IPS DF 6.9 (cell line): ENCODE measurements at regions not wholly inside any gene's neighbourhood (a gene's known extent, or its start where the extent isn't known, plus 50 kb on each side); places are given as distances from the start of the nearest gene placed in this dataset.

Experiments used
- DNase-seq: peaks from one replicate; pipeline ENCODE4 v3.0.0-alpha.2; 2013; ENCODE audit warnings: low read depth, low spot score
- H3K27ac ChIP-seq: one replicate; pipeline ENCODE4 v1.5.1; 2013; ENCODE audit warnings: low read length, control low read depth
- H3K27me3 ChIP-seq: 2 replicates; pipeline ENCODE4 v1.6.1; 2013; ENCODE audit warnings: mild to moderate bottlenecking, low read length; ENCODE audit not compliant: control insufficient read depth, insufficient read depth
- H3K36me3 ChIP-seq: 2 replicates; pipeline ENCODE4 v1.6.1; 2013; ENCODE audit warnings: low read length; ENCODE audit not compliant: control insufficient read depth, insufficient read depth
- H3K4me1 ChIP-seq: 2 replicates; pipeline ENCODE4 v1.6.1; 2013; ENCODE audit warnings: low read length; ENCODE audit not compliant: control insufficient read depth, insufficient read depth
- H3K4me3 ChIP-seq: 2 replicates; pipeline ENCODE4 v1.5.1; 2013; ENCODE audit warnings: mild to moderate bottlenecking, low read length
- H3K9me3 ChIP-seq: 2 replicates; pipeline ENCODE4 v1.6.1; 2013; ENCODE audit warnings: low read length, inconsistent platforms; ENCODE audit not compliant: control insufficient read depth, insufficient read depth
- WGBS: extraction: QIAGEN DNeasy Blood & Tissue Kit; methylation state at CpG from one replicate; pipeline ENCODE4 v1.1.7; 2013; ENCODE audit warnings: mixed read lengths, missing lambda C conversion rate; ENCODE audit not compliant: insufficient read length, insufficient coverage; 5-methylcytosine and 5-hydroxymethylcytosine counted together

DNA sequence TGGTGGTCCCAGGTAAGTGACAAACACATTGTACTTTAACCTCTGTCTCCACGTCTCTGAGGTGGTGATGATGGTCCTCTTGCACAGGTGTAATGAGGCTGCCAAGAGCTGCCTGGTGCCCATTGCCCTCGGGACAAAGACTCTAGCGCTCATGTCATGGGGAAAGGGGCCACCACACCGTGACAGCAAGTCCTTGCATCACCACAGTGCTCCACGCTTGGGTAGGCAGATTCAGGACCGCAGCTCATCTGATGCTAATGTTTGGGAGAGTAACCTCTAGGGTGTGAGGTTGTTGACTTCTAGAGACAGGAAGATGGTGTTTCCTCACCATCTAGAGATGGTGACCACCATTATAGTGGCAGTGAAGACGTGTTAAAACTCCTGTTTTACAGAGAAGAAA lies 395.6 kb downstream of the ADRA2A start:
- no peak overlapping the region for H3K4me3 ChIP-seq
- no CpG with 5 or more reads among the region's 7 CpGs for WGBS
- H3K4me1 ChIP-seq = no peaks in the 10 kb centered on the region
- no peak for DNase-seq
- H3K27ac ChIP-seq = no peak overlapping the region
- H3K36me3 ChIP-seq = no peaks in the 10 kb centered on the region
- no peaks in the 10 kb centered on the region for H3K9me3 ChIP-seq
- H3K27me3 ChIP-seq = no peaks in the 10 kb centered on the region

DNA sequence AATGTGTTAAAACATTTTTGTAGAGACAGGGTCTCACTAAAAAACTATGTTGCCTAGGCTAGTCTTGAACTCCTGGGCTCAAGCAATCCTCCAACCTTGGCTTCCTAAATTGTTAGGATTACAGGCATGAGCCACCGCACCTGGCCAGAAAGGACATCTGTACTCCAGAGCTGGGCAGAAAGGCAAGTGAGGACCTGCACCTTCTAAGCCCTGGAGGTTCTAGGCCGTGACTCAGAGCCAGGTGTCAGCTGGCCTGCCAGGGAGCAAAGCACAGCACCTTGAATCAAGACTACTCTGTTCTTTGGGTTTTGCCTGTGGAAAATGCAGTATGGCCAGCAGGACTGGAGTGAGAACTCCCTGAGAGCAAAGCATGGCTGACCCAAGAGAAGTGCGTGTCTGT lies 396.5 kb downstream of the ADRA2A start:
- Histone ChIP-seq H3K27me3 (no peaks in the 10 kb centered on the region), H3K9me3 (no peaks in the 10 kb centered on the region), H3K4me3 (no peak overlapping the region), H3K4me1 (no peaks in the 10 kb centered on the region), H3K36me3 (no peaks in the 10 kb centered on the region), H3K27ac (no peak overlapping the region)
- no peak for DNase-seq
- no CpG with 5 or more reads among the region's 3 CpGs for WGBS

DNA sequence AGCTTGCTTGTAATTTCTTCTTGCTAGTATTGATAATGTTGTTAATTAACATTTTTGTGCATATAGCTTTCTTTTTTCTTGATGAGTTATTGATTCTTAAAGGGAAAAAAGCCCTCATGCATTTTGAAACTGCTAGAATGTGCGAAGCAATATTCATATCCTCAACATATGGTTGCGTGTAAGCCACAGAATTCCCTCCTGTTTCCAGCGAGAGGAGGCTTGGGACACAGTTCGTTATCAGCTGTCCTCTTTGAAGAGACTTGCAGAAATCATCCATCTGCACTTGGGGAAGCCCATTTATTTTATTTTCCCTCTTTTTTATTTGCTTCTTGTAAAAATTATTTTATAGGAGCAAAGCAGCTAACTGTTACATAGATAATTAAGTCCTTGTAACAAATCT lies 398.0 kb downstream of the ADRA2A start:
- Histone ChIP-seq H3K9me3 (no peaks in the 10 kb centered on the region), H3K36me3 (no peaks in the 10 kb centered on the region), H3K27me3 (no peaks in the 10 kb centered on the region), H3K4me1 (no peaks in the 10 kb centered on the region), H3K27ac (no peak overlapping the region), H3K4me3 (no peak overlapping the region)
- no peak for DNase-seq
- WGBS = no CpG with 5 or more reads among the region's 4 CpGs

DNA sequence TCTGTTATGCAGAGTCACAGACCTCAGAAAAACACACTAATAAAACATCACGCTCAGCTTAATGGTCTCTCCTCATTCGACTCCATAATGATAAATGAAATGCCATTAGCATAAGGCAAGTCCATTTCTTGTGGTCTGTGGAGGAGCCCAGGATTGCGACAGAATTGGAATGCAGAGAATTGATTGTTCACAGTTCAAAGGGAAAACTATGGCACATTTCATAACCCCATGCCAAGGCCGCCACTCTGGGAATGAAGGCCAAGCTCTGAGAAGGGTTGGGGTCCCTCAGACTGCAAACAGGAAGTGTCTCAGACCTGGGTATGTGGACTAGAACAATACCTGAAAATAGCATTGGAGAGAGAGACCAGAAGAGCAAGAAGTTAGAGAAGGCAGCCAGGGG lies 398.9 kb downstream of the ADRA2A start:
- Histone ChIP-seq H3K9me3 (no peaks in the 10 kb centered on the region), H3K27ac (no peak overlapping the region), H3K4me1 (no peaks in the 10 kb centered on the region), H3K4me3 (no peak overlapping the region), H3K27me3 (no peaks in the 10 kb centered on the region), H3K36me3 (no peaks in the 10 kb centered on the region)
- DNase-seq = no peak
- no CpG with 5 or more reads among the region's 4 CpGs for WGBS

DNA sequence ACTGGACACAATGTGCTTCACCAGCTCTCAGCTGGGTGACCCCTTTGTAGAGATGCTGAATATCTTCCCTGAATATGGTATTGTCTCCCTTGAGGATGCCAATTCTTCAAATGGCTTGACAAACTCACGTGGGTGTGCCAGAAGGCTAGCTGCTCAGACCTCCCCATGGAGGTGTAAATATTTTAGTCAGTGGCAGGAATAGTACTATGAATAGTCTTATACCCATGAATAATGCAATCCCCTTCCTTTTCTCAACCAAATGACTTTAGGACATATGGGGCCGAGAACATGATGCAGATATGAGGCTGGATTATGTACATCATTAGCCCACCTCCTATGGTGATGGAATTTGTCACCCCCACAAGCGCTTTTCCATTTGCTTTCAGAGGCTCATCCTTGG lies 401.8 kb downstream of the ADRA2A start:
- H3K27me3 ChIP-seq = no peaks in the 10 kb centered on the region
- no CpG with 5 or more reads among the region's 3 CpGs for WGBS
- H3K36me3 ChIP-seq = no peaks in the 10 kb centered on the region

DNA sequence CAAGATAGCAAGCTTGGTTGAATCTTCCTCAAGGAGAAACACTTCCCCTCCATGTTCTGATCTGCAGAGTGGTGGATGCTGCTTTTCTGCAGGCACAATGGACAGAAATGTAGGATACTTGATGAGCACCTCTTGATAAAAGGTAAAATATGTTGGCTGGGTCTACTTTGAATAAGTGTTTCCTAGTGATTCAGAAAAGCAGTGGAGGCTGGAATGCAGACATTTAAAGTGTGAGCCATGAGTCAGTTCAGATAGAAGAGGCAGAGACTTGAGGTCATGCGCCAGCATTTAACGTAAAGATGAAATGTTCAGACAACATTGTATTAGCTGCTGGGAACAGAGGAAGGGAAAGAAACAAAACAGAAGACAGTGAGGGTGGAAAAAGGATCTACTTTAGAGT lies 403.1 kb downstream of the ADRA2A start:
- no peak for DNase-seq
- H3K4me1 ChIP-seq = no peaks in the 10 kb centered on the region
- H3K9me3 ChIP-seq = no peaks in the 10 kb centered on the region
- H3K36me3 ChIP-seq = no peaks in the 10 kb centered on the region
- no peak overlapping the region for H3K4me3 ChIP-seq
- H3K27ac ChIP-seq = no peak overlapping the region
- no CpG with 5 or more reads among the region's 2 CpGs for WGBS
- H3K27me3 ChIP-seq = no peaks in the 10 kb centered on the region

More for the DNA sequence above, 401.8 kb downstream of the ADRA2A start:
- no peak overlapping the region for H3K27ac ChIP-seq
- no peaks in the 10 kb centered on the region for H3K4me1 ChIP-seq
- H3K9me3 ChIP-seq = no peaks in the 10 kb centered on the region
- no peak for DNase-seq
- H3K4me3 ChIP-seq = no peak overlapping the region

DNA sequence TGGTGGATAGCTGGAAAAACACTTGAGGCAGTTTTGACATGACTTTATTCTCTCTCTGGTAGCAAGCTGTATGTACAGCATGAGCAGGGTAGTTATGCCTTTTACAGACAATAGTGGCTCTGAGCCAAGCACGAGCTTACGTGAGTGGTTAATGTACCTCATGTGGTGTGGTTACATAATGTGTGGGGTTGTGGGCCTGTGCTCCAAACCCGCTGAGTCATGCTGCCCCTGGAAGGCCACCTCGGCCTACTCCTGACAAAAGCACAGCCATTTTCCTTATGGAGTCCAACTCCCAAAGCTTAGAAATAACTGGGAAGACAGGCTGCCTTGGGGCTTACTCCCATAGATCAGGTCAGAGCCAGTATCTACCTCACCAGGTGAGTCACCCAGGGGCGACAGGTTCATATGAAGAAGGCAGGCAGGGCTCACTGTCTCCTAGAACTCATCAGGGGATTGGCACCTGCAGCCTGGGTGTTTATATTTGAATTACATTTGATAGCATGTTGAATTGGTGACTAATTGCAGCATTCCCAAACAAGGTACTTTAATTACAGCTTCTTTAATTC lies 404.5 kb downstream of the ADRA2A start:
- no peak overlapping the region for H3K4me3 ChIP-seq
- no peaks in the 10 kb centered on the region for H3K36me3 ChIP-seq
- no peak for DNase-seq
- no peaks in the 10 kb centered on the region for H3K27me3 ChIP-seq
- WGBS = no CpG with 5 or more reads among the region's 5 CpGs
- no peaks in the 10 kb centered on the region for H3K4me1 ChIP-seq
- H3K9me3 ChIP-seq = no peaks in the 10 kb centered on the region
- H3K27ac ChIP-seq = no peak overlapping the region

DNA sequence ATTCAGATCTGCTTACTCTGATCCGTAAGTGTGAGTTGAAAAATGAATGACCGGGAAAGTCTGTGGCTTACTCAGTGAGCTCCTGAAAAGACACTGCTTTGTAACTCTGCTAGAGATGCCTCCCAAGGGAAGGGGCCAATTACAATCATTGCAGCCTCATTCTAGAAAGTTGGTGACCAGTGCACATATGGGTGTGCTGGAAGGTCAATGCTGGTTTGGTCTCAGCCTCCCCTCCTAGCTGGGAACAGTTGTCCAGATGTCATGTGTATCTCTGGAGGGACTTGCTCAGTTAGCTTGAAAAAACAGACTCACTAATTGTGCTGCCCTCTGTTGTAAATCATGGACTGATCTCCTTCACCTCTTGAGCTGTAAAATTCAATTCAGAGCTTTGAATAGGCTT lies 405.0 kb downstream of the ADRA2A start:
- Histone ChIP-seq H3K9me3 (no peaks in the 10 kb centered on the region), H3K27me3 (no peaks in the 10 kb centered on the region), H3K27ac (no peak overlapping the region), H3K36me3 (no peaks in the 10 kb centered on the region), H3K4me3 (no peak overlapping the region), H3K4me1 (no peaks in the 10 kb centered on the region)
- DNase-seq = no peak
- no CpG with 5 or more reads among the region's 2 CpGs for WGBS

DNA sequence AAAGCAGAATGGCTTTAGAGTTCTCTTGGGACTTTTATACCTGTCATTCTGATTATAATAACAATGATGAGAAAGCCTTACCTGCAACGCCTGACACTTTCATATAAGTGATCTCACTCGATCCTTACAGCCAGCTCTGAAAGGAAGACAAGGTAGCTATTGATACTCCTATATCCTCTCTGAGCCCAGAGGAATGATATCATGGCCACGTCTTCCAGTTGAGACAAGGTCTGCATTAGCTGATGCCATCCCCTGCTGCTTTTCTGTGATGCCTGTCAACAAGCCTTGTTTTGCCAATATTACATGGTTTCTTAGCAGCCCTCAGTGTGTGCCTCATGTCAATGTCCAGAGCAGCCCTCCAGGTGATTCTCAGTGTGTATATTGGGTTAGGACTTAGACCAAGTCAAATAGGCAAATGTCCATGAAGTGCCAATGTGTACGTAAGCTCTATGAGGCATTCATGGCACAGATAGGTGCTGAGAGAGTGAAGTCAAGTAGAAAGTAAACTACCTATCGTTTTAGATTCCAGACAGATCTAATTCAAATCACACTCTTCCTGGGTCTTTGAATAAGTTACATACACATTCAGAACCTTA lies 405.9 kb downstream of the ADRA2A start:
- WGBS = no CpG with 5 or more reads among the region's 5 CpGs
- H3K4me3 ChIP-seq = no peak overlapping the region
- no peak for DNase-seq
- H3K27me3 ChIP-seq = no peaks in the 10 kb centered on the region
- no peaks in the 10 kb centered on the region for H3K4me1 ChIP-seq
- no peak overlapping the region for H3K27ac ChIP-seq
- H3K36me3 ChIP-seq = no peaks in the 10 kb centered on the region
- H3K9me3 ChIP-seq = no peaks in the 10 kb centered on the region

DNA sequence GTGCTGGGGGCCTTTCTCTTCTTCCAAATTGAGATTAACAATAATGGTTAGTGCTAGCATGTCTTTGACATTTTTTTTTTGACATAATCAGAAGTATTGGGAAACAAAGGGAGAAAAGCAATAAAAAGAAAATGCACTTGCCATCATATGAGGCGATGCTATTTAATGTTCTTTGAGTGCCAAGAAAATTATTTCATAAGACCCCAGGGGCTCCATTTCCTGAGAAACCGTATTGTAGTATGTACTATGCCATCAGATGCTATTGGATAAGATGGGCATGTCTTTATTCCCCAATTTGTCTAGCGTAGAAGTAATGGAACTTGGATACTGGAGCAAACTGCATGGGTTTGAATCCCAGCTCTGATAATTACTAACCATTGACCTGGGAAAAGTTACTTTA lies 408.9 kb downstream of the ADRA2A start:
- no CpG with 5 or more reads among the region's 3 CpGs for WGBS
- Histone ChIP-seq H3K4me1 (no peaks in the 10 kb centered on the region), H3K27me3 (no peaks in the 10 kb centered on the region), H3K4me3 (no peak overlapping the region), H3K36me3 (no peaks in the 10 kb centered on the region), H3K27ac (no peak overlapping the region), H3K9me3 (no peaks in the 10 kb centered on the region)
- DNase-seq = no peak

DNA sequence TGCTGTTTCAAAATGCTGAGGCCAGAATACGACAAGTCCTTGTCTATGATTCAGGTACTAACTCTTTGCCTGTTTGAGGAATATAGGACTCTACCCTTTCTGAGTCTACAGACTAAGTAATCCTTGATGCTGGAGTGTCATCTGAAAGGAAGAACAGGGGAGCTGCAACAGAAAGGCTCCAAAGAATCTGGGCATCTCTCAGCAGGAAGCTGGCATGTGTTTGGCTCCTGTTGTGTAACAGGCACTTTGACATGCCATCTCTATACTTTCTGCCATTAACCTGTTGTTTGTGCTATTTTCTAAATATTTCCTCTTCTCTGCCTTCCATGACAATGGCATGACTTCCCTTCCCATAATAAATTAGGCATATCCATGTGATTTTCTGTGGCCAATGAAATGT lies 409.5 kb downstream of the ADRA2A start:
- Histone ChIP-seq H3K9me3 (no peaks in the 10 kb centered on the region), H3K4me1 (no peaks in the 10 kb centered on the region), H3K27me3 (no peaks in the 10 kb centered on the region), H3K36me3 (no peaks in the 10 kb centered on the region), H3K4me3 (no peak overlapping the region), H3K27ac (no peak overlapping the region)
- no peak for DNase-seq
- no CpG with 5 or more reads among the region's 1 CpG for WGBS
